ENCODE measurements at regions not wholly inside any gene's neighbourhood (a gene's known extent, or its start where the extent isn't known, plus 50 kb on each side); places are given as distances from the start of the nearest gene placed in this dataset.

- Histone ChIP-seq H3K36me3 (ENCODE audit: insufficient read depth, low read length) (no peaks in the 10 kb centered on the region), H3K4me3 (ENCODE audit: low read length) (no peak overlapping the region), H3K27ac (ENCODE audit: low read depth, low read length) (no peak overlapping the region), H3K9ac (ENCODE audit: low read depth, low read length) (no peak overlapping the region), H3K27me3 (ENCODE audit: insufficient read depth, low read length) (no peaks in the 10 kb centered on the region), H3K4me1 (ENCODE audit: insufficient read depth, low read length) (no peaks in the 10 kb centered on the region), H3K9me3 (ENCODE audit: insufficient read depth, low read depth, low read length) (peaks cover 2% of the 10 kb centered on the region; the same call in 1 of the 2 replicates)
- 79% methylated on average over 8 of the region's 8 CpGs for WGBS
These were observed 363.5 kb downstream of the CDH9 start for GRCh38 chr5:26674846-26675245.

GRCh38 chr5:26669523-26669922, 368.9 kb downstream of the CDH9 start:
- no peaks in the 10 kb centered on the region for H3K27me3 ChIP-seq (ENCODE audit: insufficient read depth, low read length)
- H3K27ac ChIP-seq (ENCODE audit: low read depth, low read length), result no peak overlapping the region
- H3K4me3 ChIP-seq (ENCODE audit: low read length), result no peak overlapping the region
- no peaks in the 10 kb centered on the region for H3K4me1 ChIP-seq (ENCODE audit: insufficient read depth, low read length)
- H3K36me3 ChIP-seq (ENCODE audit: insufficient read depth, low read length), result no peaks in the 10 kb centered on the region
- H3K9me3 ChIP-seq (ENCODE audit: insufficient read depth, low read depth, low read length), result no peaks in the 10 kb centered on the region
- no peak overlapping the region for H3K9ac ChIP-seq (ENCODE audit: low read depth, low read length)
- WGBS, result 96% methylated on average over 25 of the region's 25 CpGs

- no peak overlapping the region for H3K4me3 ChIP-seq (ENCODE audit: low read length)
- no peak overlapping the region for H3K9ac ChIP-seq (ENCODE audit: low read depth, low read length)
- H3K27ac ChIP-seq (ENCODE audit: low read depth, low read length), result no peak overlapping the region
- H3K36me3 ChIP-seq (ENCODE audit: insufficient read depth, low read length), result no peaks in the 10 kb centered on the region
- 92% methylated on average over 14 of the region's 14 CpGs for WGBS
- H3K9me3 ChIP-seq (ENCODE audit: insufficient read depth, low read depth, low read length), result no peaks in the 10 kb centered on the region
- H3K27me3 ChIP-seq (ENCODE audit: insufficient read depth, low read length), result no peaks in the 10 kb centered on the region
- H3K4me1 ChIP-seq (ENCODE audit: insufficient read depth, low read length), result no peaks in the 10 kb centered on the region
These were observed 369.4 kb downstream of the CDH9 start for GRCh38 chr5:26669031-26669430.

GRCh38 chr5:26666371-26666770, 372.0 kb downstream of the CDH9 start:
- Histone ChIP-seq H3K9me3 (ENCODE audit: insufficient read depth, low read depth, low read length) (no peaks in the 10 kb centered on the region), H3K27me3 (ENCODE audit: insufficient read depth, low read length) (no peaks in the 10 kb centered on the region), H3K4me1 (ENCODE audit: insufficient read depth, low read length) (no peaks in the 10 kb centered on the region), H3K9ac (ENCODE audit: low read depth, low read length) (no peak overlapping the region), H3K4me3 (ENCODE audit: low read length) (no peak overlapping the region), H3K27ac (ENCODE audit: low read depth, low read length) (no peak overlapping the region), H3K36me3 (ENCODE audit: insufficient read depth, low read length) (no peaks in the 10 kb centered on the region)

- no peak overlapping the region for H3K27ac ChIP-seq (ENCODE audit: low read depth, low read length)
- 91% methylated on average over 1 of the region's 1 CpG for WGBS
- no peak overlapping the region for H3K4me3 ChIP-seq (ENCODE audit: low read length)
- H3K4me1 ChIP-seq (ENCODE audit: insufficient read depth, low read length), result no peaks in the 10 kb centered on the region
- H3K9me3 ChIP-seq (ENCODE audit: insufficient read depth, low read depth, low read length), result no peaks in the 10 kb centered on the region
- H3K36me3 ChIP-seq (ENCODE audit: insufficient read depth, low read length), result no peaks in the 10 kb centered on the region
- H3K9ac ChIP-seq (ENCODE audit: low read depth, low read length), result no peak overlapping the region
- no peaks in the 10 kb centered on the region for H3K27me3 ChIP-seq (ENCODE audit: insufficient read depth, low read length)
These were observed 374.9 kb downstream of the CDH9 start for GRCh38 chr5:26663500-26663899.

- Histone ChIP-seq H3K9ac (ENCODE audit: low read depth, low read length) (no peak overlapping the region), H3K27ac (ENCODE audit: low read depth, low read length) (no peak overlapping the region), H3K9me3 (ENCODE audit: insufficient read depth, low read depth, low read length) (no peaks in the 10 kb centered on the region), H3K27me3 (ENCODE audit: insufficient read depth, low read length) (no peaks in the 10 kb centered on the region), H3K4me3 (ENCODE audit: low read length) (no peak overlapping the region), H3K4me1 (ENCODE audit: insufficient read depth, low read length) (no peaks in the 10 kb centered on the region), H3K36me3 (ENCODE audit: insufficient read depth, low read length) (no peaks in the 10 kb centered on the region)
- 100% methylated on average over 2 of the region's 2 CpGs for WGBS
These were observed 375.5 kb downstream of the CDH9 start for GRCh38 chr5:26662806-26663360.

GRCh38 chr5:26660116-26660515, 378.3 kb downstream of the CDH9 start:
- no peaks in the 10 kb centered on the region for H3K36me3 ChIP-seq (ENCODE audit: insufficient read depth, low read length)
- no peaks in the 10 kb centered on the region for H3K27me3 ChIP-seq (ENCODE audit: insufficient read depth, low read length)
- no peak overlapping the region for H3K9ac ChIP-seq (ENCODE audit: low read depth, low read length)
- H3K27ac ChIP-seq (ENCODE audit: low read depth, low read length), result no peak overlapping the region
- H3K4me3 ChIP-seq (ENCODE audit: low read length), result no peak overlapping the region
- 95% methylated on average over 12 of the region's 12 CpGs for WGBS
- no peaks in the 10 kb centered on the region for H3K4me1 ChIP-seq (ENCODE audit: insufficient read depth, low read length)
- no peaks in the 10 kb centered on the region for H3K9me3 ChIP-seq (ENCODE audit: insufficient read depth, low read depth, low read length)

GRCh38 chr5:26649000-26649399, 389.4 kb downstream of the CDH9 start:
- no peak overlapping the region for H3K4me3 ChIP-seq (ENCODE audit: low read length)
- 0 out of 2 replicates have a peak, but pooled peaks cover 2% of the 10 kb centered on the region for H3K9me3 ChIP-seq (ENCODE audit: insufficient read depth, low read depth, low read length)
- no peaks in the 10 kb centered on the region for H3K36me3 ChIP-seq (ENCODE audit: insufficient read depth, low read length)
- H3K27ac ChIP-seq (ENCODE audit: low read depth, low read length), result no peak overlapping the region
- H3K9ac ChIP-seq (ENCODE audit: low read depth, low read length), result no peak overlapping the region
- WGBS, result 97% methylated on average over 2 of the region's 3 CpGs
- no peaks in the 10 kb centered on the region for H3K27me3 ChIP-seq (ENCODE audit: insufficient read depth, low read length)
- H3K4me1 ChIP-seq (ENCODE audit: insufficient read depth, low read length), result no peaks in the 10 kb centered on the region

- H3K27me3 ChIP-seq (ENCODE audit: insufficient read depth, low read length), result no peaks in the 10 kb centered on the region
- no peaks in the 10 kb centered on the region for H3K9me3 ChIP-seq (ENCODE audit: insufficient read depth, low read depth, low read length)
- WGBS, result 96% methylated on average over 2 of the region's 2 CpGs
- no peak overlapping the region for H3K4me3 ChIP-seq (ENCODE audit: low read length)
- H3K9ac ChIP-seq (ENCODE audit: low read depth, low read length), result no peak overlapping the region
- no peaks in the 10 kb centered on the region for H3K4me1 ChIP-seq (ENCODE audit: insufficient read depth, low read length)
- H3K36me3 ChIP-seq (ENCODE audit: insufficient read depth, low read length), result no peaks in the 10 kb centered on the region
- H3K27ac ChIP-seq (ENCODE audit: low read depth, low read length), result no peak overlapping the region
These were observed 390.6 kb downstream of the CDH9 start for GRCh38 chr5:26647781-26648180.

GRCh38 chr5:26645659-26646058, 392.7 kb downstream of the CDH9 start:
- WGBS, result 96% methylated on average over 5 of the region's 5 CpGs
- Histone ChIP-seq H3K27me3 (ENCODE audit: insufficient read depth, low read length) (no peaks in the 10 kb centered on the region), H3K4me3 (ENCODE audit: low read length) (no peak overlapping the region), H3K9ac (ENCODE audit: low read depth, low read length) (no peak overlapping the region), H3K4me1 (ENCODE audit: insufficient read depth, low read length) (no peaks in the 10 kb centered on the region), H3K36me3 (ENCODE audit: insufficient read depth, low read length) (no peaks in the 10 kb centered on the region), H3K9me3 (ENCODE audit: insufficient read depth, low read depth, low read length) (no peaks in the 10 kb centered on the region), H3K27ac (ENCODE audit: low read depth, low read length) (no peak overlapping the region)

GRCh38 chr5:26641492-26641891, 396.9 kb downstream of the CDH9 start:
- no peaks in the 10 kb centered on the region for H3K9me3 ChIP-seq (ENCODE audit: insufficient read depth, low read depth, low read length)
- no peaks in the 10 kb centered on the region for H3K36me3 ChIP-seq (ENCODE audit: insufficient read depth, low read length)
- H3K9ac ChIP-seq (ENCODE audit: low read depth, low read length), result no peak overlapping the region
- no peaks in the 10 kb centered on the region for H3K4me1 ChIP-seq (ENCODE audit: insufficient read depth, low read length)
- WGBS, result 100% methylated on average over 2 of the region's 2 CpGs
- H3K27ac ChIP-seq (ENCODE audit: low read depth, low read length), result no peak overlapping the region
- no peaks in the 10 kb centered on the region for H3K27me3 ChIP-seq (ENCODE audit: insufficient read depth, low read length)
- no peak overlapping the region for H3K4me3 ChIP-seq (ENCODE audit: low read length)

- no peaks in the 10 kb centered on the region for H3K9me3 ChIP-seq (ENCODE audit: insufficient read depth, low read depth, low read length)
- no peak overlapping the region for H3K4me3 ChIP-seq (ENCODE audit: low read length)
- H3K4me1 ChIP-seq (ENCODE audit: insufficient read depth, low read length), result no peaks in the 10 kb centered on the region
- WGBS, result 96% methylated on average over 3 of the region's 5 CpGs
- H3K36me3 ChIP-seq (ENCODE audit: insufficient read depth, low read length), result no peaks in the 10 kb centered on the region
- H3K9ac ChIP-seq (ENCODE audit: low read depth, low read length), result no peak overlapping the region
- H3K27ac ChIP-seq (ENCODE audit: low read depth, low read length), result no peak overlapping the region
- no peaks in the 10 kb centered on the region for H3K27me3 ChIP-seq (ENCODE audit: insufficient read depth, low read length)
These were observed 413.3 kb downstream of the CDH9 start for GRCh38 chr5:26625099-26625498.
